Activated T-cell treated with anti-CD3 and anti-CD28 coated beads, Interleukin-2, amount 50 U/mL, for 48 hours (primary cell): ENCODE measurements at regions not wholly inside any gene's neighbourhood (a gene's known extent, or its start where the extent isn't known, plus 50 kb on each side); places are given as distances from the start of the nearest gene placed in this dataset.

Experiments
- DNase-seq, 2 experiments: peaks; one replicate each; pipeline ENCODE4 v3.0.0-alpha.2; 2020

DNA sequence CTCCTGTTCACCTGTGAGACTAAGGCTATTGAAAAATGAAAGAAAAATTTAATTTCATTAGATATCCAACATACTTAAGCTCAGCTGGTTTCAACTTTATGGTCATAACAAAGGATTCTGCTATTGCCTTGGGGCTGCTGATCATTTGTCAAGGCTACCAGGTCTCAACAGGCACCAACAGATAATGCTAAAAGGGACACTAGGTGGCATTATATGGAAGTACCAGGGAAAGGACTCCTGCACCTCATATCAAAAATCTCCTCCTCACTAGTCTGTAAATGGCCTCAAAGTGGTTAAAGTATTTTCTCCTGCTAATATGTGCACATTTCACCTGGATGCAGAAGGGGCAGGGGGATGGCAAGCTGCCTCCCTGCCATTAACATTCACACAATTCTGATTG is 167.9 kb upstream of the REG3A start:
- DNase-seq = no peak

- no peak for DNase-seq
Measured at GRCh38 chr2:79320871-79321270, 161.3 kb upstream of the REG3A start.

DNA sequence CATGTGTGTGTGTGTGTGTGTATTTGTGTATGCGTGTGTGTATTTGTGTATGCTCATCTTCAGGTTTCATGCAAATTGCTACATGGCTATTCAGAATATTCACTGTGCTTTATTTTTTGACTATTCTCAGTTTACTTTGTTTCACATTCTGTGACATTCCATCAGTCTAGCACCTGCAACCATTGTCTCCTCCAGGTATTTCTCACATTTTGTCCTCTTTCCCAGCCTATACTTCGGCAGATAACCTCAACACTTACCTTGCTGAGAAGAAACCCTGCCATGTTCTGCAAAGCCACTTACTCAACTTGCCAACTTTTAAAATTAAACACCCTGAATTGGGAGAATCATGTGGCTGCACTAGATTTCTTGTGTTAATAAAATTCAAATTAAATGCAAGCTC is 135.4 kb upstream of the REG3A start:
- DNase-seq = no peak

DNA sequence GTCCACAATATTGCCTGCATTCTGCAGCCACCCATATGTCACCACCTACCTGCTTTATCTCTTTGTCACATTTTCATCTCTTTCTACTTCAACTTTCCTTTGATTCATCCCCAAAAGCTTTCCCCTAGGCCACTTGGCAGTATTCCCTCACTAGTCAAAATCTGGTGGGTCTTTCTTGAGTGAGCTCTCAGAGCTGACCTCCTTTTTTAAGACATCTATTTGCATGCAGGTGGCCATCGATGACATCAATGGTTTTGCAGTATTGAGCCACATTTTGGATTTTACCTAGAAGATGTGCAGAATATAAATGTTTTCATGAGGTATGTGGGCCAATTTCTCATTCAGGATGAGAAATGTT is 133.4 kb upstream of the REG3A start:
- DNase-seq = no peak

- DNase-seq = no peak
Measured at GRCh38 chr2:79292239-79292957, 132.8 kb upstream of the REG3A start.

DNA sequence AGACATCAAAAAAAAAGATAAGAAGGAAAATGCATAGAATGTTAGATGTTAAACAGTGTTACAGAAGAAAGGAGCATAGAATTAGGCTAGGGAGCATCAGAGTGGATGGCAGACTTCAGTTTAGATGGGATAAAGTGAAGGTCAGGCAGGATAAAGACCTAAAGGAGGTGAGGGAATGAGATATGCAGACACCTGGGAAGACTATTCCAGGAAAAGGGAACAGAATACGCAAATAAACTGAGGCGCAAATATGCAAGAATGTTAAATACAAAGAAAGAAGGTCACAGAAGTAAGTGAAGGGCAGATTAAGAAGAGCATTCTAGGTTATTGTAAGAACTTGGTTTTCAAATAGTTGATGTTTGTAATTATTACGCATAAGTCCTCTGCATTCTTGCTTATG is 116.3 kb upstream of the REG3A start:
- no peak for DNase-seq

DNA sequence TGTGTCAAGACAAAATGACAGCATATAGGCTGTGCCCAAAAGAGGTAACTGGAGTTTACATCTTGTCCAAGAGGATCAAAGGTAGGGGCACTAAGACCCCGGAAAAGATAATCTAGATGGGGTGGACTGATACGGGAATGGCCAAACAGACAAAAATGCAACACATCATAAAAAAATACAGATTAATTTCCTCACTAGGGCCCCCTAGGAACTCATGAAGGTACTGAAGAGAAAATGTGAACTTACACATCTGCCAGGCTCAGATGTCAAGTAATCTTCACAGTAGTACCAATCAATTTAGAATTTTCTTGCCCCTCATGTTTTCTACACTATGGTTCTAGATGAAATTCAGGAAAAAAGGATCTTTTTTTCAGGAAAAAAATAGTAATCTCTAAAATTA is 115.6 kb upstream of the REG3A start:
- no peak for DNase-seq

GRCh38 chr2:79272616-79273015 is 113.1 kb upstream of the REG3A start:
- DNase-seq = no peak

GRCh38 chr2:79271456-79271855 is 111.9 kb upstream of the REG3A start:
- no peak for DNase-seq

DNA sequence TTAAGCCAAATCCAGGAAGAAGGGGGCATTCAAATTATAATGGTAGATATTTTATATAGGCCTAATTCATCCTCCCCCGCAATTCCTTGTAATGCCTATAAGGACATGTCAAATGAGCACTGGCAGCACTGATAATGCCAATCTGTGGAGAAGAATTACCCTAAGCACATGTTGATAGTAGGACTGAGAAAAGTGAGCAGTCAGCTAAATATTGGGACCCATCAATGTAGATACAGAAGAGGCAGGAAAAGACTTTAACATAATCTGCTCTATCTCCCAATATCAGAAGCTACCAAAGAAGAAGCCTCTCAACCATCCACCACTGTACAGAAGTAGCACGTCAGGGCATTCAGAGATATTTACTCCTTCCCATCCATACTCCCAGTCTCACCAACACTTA is 101.3 kb upstream of the REG3A start:
- no peak for DNase-seq

DNA sequence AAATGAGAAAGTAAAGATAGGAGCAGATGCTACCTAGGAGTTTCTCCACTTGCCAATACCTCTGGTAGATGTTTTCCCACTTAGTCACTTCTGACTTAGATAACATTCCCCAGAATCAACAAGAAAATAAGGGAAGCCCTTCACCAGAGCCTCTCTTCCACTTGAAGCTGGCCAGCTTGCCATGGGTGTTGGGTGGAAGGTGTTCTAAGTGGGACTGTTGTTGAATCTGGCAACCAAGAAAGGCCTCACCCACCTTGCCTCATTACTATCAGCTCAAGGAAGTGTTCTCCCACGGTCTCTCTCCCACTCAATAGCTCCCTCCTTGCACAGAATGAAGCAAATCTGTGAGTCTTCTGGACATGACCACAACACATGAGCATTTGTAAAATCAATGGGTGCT is 100.4 kb upstream of the REG3A start:
- DNase-seq = no peak

- DNase-seq = no peak
Measured at GRCh38 chr2:79259296-79259695, 99.7 kb upstream of the REG3A start.

GRCh38 chr2:79253243-79253774 is 93.8 kb upstream of the REG3A start:
- DNase-seq = no peak

DNA sequence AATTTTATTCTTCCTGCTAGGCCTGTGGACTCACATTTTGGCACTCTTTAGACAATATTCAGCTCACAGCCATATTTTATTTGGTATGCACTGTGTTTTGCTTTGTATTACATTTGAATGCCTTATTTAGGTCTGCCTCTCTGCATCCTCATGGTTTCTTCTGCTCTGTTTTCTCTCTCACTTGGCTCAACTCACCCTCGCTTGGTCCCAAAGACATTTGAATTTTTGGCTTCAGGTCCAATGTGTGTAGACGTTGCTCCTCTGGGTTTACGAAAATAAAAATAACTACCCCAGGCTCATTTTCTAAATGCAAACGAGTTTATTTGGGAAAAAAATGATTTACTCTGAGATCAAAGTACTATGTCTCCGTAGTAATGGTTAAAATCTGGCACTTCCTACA is 91.1 kb upstream of the REG3A start:
- DNase-seq = no peak

GRCh38 chr2:79248776-79249175 is 89.2 kb upstream of the REG3A start:
- no peak for DNase-seq

GRCh38 chr2:79235135-79235534 is 75.6 kb upstream of the REG3A start:
- DNase-seq = no peak

DNA sequence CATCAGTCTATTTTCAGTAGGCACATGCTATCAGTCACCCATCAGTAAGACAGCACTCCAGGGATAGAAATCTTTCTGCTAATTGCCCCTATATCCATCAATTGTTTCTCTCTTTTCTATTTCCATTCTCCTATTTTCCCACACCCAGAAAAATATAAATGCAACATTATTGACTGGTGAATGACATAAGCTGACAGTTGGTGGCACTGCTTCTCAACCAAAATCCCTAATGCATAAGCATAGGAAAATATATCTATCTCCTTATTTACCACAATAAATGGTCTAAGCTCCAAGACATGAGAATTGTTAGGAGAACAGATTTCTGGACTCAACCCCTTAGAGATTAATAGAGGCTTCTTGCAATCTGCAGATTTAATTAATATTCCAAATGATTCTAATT is 64.0 kb upstream of the REG3A start:
- DNase-seq = no peak

DNA sequence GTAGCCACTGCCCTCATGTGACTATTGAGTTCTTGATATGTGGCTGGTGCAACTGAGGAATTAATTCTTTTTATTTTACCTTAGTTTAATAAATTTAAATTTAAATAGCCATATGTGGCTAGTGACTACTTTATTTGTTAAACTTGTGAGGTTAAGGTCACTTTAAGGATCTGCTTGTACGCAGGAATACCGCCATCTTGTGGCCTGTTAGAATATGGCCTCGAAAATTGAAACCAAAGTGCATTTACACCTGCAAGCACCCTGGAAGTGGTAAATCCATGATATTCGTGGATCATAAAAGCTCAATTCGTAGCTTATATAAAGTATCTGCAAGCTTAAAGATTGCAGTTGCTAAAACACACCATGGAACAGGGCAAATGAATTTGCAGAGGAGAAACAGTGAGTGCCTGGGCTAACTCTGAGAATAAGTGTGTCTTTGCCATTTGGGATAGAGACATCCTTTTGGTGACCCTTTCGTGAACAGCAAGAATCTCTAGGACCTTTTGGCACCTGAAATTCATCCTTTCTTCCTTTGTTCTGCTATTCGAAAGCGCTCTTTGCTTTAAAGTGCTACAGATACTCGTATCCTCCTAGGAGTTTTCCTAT is 59.9 kb upstream of the REG3A start:
- DNase-seq = peak in 1 of 2 experiments; percentile 18

DNA sequence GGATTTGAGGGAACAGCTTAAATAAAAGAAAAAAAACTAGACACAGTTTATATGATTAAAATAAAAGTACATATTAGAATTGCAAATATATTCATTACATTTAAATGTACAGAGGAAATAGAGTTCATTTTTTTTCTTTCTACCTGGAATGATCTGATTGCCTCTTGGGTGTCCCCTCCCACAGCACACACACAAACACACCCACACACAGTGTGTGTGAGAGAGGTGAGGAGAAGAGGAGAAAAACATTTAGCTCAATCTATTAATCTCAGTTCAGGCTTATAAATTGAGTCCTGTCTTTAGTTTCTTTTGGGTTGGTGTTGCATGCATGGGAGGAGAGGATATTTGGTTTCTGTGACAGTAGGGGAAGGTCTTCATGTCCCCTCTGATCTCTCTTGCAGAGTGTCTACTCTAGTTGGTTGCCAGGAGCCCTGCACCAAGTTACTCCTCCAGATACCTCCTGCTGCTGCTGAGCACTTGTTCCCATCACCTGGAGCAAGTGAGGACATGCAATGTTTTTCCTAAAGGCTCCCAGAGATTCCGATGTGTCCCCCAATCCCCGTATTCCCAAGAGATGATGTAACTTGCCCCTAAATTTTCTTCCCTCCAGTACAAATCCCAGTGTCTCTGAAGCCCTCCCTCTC is 50.8 kb upstream of the REG3A start:
- no peak for DNase-seq
